ENCODE measurements at regions not wholly inside any gene's neighbourhood (a gene's known extent, or its start where the extent isn't known, plus 50 kb on each side); places are given as distances from the start of the nearest gene placed in this dataset.
"Not testable (repeated sequence)": the region's sequence is repeated elsewhere in the genome, so short reads cannot be mapped to it uniquely, and the experiment has no call there.

DNA sequence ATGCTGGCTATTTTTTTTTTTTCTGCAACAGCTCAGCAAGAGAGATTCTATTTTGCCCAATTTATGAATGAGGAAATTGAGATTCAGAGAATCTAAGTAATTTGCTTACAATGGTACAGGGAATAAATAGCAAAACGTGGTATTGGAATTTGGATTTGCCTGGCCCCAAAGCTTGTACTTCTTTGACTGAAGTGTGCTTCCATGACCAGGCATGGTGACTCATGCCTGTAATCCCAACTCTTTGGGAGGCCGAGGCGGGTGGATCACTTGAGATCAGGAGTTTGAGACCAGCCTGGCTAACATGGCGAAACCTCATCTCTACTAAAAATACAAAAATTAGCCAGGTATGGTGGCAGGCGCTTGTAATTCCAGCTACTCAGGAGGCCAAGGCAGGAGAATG lies 591.1 kb downstream of the CSNK1G3 start:
- H3K27ac ChIP-seq (ENCODE audit: low read length); H3K4me1 ChIP-seq (ENCODE audit: control insufficient read depth, insufficient read depth, low read length); H3K36me3 ChIP-seq (ENCODE audit: control insufficient read depth, insufficient read depth, low read length); DNase-seq; H3K9me3 ChIP-seq (replicated peaks; ENCODE audit: control insufficient read depth, low read depth, low read length); H3K27me3 ChIP-seq (ENCODE audit: control insufficient read depth, insufficient read depth, low read length); H3K4me3 ChIP-seq (ENCODE audit: low read length): not testable (repeated sequence)
- WGBS (ENCODE audit: insufficient coverage): 63% methylated on average over 1 of the region's 5 CpGs

DNA sequence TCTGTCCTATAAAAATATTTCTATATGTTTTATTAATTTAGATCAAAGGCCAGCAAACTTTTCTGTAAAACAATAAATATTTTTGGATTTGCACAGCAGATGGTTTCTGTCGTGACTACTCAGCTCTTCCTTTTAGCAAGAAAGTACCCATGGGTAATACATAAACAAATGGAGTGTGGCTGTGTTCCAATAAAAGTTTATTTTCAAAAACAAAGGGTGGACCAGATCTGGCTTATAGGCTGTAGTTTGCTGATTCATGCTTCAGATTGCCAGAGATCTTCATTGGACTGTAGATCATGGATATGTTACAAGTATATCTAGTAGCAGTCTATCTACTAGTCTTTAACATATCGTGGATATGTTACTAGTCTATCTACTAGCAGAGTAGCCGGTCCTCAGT lies 590.5 kb downstream of the CSNK1G3 start:
- H3K9me3 ChIP-seq (replicated peaks; ENCODE audit: control insufficient read depth, low read depth, low read length): no peaks in the 10 kb centered on the region
- DNase-seq: peak; percentile 49
- no peaks in the 10 kb centered on the region for H3K4me1 ChIP-seq (ENCODE audit: control insufficient read depth, insufficient read depth, low read length)
- H3K27me3 ChIP-seq (ENCODE audit: control insufficient read depth, insufficient read depth, low read length): no peaks in the 10 kb centered on the region
- H3K27ac ChIP-seq (ENCODE audit: low read length): no peak overlapping the region
- no CpG with 5 or more reads among the region's 3 CpGs for WGBS (ENCODE audit: insufficient coverage)
- H3K4me3 ChIP-seq (ENCODE audit: low read length): no peak overlapping the region
- no peaks in the 10 kb centered on the region for H3K36me3 ChIP-seq (ENCODE audit: control insufficient read depth, insufficient read depth, low read length)

DNA sequence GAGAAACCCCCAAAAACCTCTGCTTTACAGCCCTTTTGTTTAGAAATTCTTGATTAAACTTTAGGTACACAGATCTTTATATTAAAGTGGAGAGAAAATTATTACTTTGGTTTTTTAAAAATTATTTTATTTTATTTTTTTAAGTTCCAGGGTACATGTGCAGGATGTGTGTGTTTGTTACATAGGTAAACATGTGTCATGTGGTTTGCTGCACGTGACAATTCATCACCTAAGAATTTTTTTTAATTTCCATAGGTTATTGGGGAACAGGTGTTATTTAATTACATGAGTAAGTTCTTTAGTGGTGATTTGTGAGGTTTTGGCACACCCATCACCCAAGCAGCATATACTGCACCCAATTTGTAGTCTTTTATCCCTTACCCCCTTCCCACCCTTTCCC lies 581.7 kb downstream of the CSNK1G3 start:
- H3K36me3 ChIP-seq (ENCODE audit: control insufficient read depth, insufficient read depth, low read length): no peaks in the 10 kb centered on the region
- no peak for DNase-seq
- H3K27me3 ChIP-seq (ENCODE audit: control insufficient read depth, insufficient read depth, low read length): no peaks in the 10 kb centered on the region
- H3K4me3 ChIP-seq (ENCODE audit: low read length): no peak overlapping the region
- H3K27ac ChIP-seq (ENCODE audit: low read length): no peak overlapping the region
- no peaks in the 10 kb centered on the region for H3K4me1 ChIP-seq (ENCODE audit: control insufficient read depth, insufficient read depth, low read length)
- WGBS (ENCODE audit: insufficient coverage): no CpG with 5 or more reads among the region's 1 CpG
- H3K9me3 ChIP-seq (replicated peaks; ENCODE audit: control insufficient read depth, low read depth, low read length): no peaks in the 10 kb centered on the region

DNA sequence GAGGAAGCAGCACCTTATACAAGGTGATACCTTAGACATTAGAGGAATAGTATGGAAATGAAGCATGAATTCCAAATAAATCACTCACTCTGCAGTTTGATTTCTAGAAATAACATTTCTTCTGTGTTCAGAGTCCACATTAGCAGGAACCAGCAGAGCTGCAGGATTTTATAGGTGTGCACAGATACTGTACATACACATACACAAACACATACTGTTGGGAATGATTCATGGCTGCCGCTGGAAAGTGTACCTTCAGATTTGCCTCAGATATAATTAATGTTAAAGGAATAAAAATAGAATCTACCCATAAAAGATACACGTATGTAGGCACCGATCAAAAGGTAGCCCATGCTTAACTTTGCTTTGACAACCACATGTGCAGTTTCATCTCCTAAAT lies 578.1 kb downstream of the CSNK1G3 start:
- WGBS (ENCODE audit: insufficient coverage): 100% methylated on average over 2 of the region's 3 CpGs
- Histone ChIP-seq H3K27ac (ENCODE audit: low read length) (no peak overlapping the region), H3K9me3 (replicated peaks; ENCODE audit: control insufficient read depth, low read depth, low read length) (no peaks in the 10 kb centered on the region), H3K4me1 (ENCODE audit: control insufficient read depth, insufficient read depth, low read length) (no peaks in the 10 kb centered on the region), H3K27me3 (ENCODE audit: control insufficient read depth, insufficient read depth, low read length) (no peaks in the 10 kb centered on the region), H3K4me3 (ENCODE audit: low read length) (no peak overlapping the region), H3K36me3 (ENCODE audit: control insufficient read depth, insufficient read depth, low read length) (no peaks in the 10 kb centered on the region)
- no peak for DNase-seq

DNA sequence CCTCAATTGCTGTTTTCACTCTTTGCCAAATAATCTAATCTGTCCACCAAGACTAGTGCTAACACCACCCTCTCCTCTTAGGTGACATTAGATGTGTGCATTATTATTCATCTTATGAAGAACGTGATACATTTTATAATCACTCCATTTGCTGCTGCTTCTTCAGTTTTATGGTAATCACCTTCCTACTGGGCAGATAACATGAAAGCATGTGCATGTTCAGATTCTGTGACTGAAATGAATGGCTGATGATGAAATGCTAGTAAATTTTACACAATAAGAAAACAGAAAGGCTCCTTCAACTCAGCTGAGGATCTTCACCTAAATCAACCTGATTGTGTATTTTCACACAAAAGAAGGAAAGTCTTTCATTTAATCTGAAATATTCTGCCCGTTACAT lies 577.6 kb downstream of the CSNK1G3 start:
- H3K36me3 ChIP-seq (ENCODE audit: control insufficient read depth, insufficient read depth, low read length): no peaks in the 10 kb centered on the region
- no peaks in the 10 kb centered on the region for H3K9me3 ChIP-seq (replicated peaks; ENCODE audit: control insufficient read depth, low read depth, low read length)
- H3K4me1 ChIP-seq (ENCODE audit: control insufficient read depth, insufficient read depth, low read length): no peaks in the 10 kb centered on the region
- no peak for DNase-seq
- no peak overlapping the region for H3K4me3 ChIP-seq (ENCODE audit: low read length)
- WGBS (ENCODE audit: insufficient coverage): no CpG with 5 or more reads among the region's 2 CpGs
- H3K27ac ChIP-seq (ENCODE audit: low read length): no peak overlapping the region
- no peaks in the 10 kb centered on the region for H3K27me3 ChIP-seq (ENCODE audit: control insufficient read depth, insufficient read depth, low read length)

DNA sequence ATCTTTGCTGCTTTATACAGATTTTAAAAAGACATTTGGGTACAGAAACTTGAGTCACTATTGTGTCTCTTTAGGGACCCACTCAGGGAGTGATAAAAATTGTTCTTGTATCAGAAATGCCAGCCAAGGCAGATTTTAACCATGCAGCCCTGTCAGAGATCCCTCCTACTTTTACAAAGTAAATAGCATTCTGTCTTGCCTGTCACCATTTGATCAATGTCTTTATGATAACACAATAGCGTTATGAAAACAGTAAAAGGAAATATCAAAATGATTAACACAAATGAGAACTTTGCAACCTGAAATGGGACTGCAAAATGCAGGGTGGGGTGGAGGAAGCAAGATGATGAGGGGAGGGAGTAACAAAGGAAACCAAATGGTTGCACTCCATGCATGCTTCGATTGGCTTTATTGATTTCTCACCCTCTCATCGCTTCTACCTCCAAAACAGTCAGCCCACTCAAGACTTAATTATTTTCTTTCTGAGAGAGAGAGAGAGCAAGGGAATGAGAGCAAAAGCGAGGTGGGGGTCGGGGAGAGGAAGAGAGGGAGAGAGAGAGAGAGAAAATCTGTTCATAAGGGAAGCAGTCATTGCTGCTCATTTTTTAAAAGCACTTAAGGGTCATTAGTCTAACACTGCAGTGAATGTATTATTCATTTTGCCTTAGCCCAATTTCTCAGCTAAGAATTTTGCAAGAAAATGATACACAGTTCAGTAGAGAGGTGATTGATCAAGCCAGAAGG lies 576.5 kb downstream of the CSNK1G3 start:
- H3K27me3 ChIP-seq (ENCODE audit: control insufficient read depth, insufficient read depth, low read length): no peaks in the 10 kb centered on the region
- no peaks in the 10 kb centered on the region for H3K9me3 ChIP-seq (replicated peaks; ENCODE audit: control insufficient read depth, low read depth, low read length)
- no CpG with 5 or more reads among the region's 5 CpGs for WGBS (ENCODE audit: insufficient coverage)
- no peaks in the 10 kb centered on the region for H3K36me3 ChIP-seq (ENCODE audit: control insufficient read depth, insufficient read depth, low read length)
- H3K4me3 ChIP-seq (ENCODE audit: low read length): no peak overlapping the region
- no peak overlapping the region for H3K27ac ChIP-seq (ENCODE audit: low read length)
- no peak for DNase-seq
- H3K4me1 ChIP-seq (ENCODE audit: control insufficient read depth, insufficient read depth, low read length): no peaks in the 10 kb centered on the region

DNA sequence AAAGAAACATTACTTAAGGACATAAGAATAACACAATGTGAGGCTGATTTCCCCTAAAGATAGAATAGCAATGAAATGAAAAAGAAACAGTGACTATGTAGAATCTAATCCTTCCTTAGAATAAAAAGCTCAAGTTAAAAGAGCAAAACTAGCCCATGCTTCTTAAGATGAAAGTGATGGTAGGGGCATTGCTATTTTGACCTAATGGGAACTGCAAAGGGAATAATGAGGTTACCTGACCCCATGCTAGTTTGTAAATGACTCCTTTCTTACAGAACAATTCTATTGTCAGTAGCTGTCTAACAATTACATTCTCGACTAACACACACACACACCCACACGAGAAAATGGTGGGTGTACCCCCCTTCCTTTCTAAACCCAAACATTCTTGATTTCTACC lies 575.8 kb downstream of the CSNK1G3 start:
- no CpG with 5 or more reads among the region's 2 CpGs for WGBS (ENCODE audit: insufficient coverage)
- H3K36me3 ChIP-seq (ENCODE audit: control insufficient read depth, insufficient read depth, low read length): no peaks in the 10 kb centered on the region
- no peaks in the 10 kb centered on the region for H3K4me1 ChIP-seq (ENCODE audit: control insufficient read depth, insufficient read depth, low read length)
- no peaks in the 10 kb centered on the region for H3K9me3 ChIP-seq (replicated peaks; ENCODE audit: control insufficient read depth, low read depth, low read length)
- H3K27me3 ChIP-seq (ENCODE audit: control insufficient read depth, insufficient read depth, low read length): no peaks in the 10 kb centered on the region
- no peak overlapping the region for H3K4me3 ChIP-seq (ENCODE audit: low read length)
- DNase-seq: no peak
- H3K27ac ChIP-seq (ENCODE audit: low read length): no peak overlapping the region

DNA sequence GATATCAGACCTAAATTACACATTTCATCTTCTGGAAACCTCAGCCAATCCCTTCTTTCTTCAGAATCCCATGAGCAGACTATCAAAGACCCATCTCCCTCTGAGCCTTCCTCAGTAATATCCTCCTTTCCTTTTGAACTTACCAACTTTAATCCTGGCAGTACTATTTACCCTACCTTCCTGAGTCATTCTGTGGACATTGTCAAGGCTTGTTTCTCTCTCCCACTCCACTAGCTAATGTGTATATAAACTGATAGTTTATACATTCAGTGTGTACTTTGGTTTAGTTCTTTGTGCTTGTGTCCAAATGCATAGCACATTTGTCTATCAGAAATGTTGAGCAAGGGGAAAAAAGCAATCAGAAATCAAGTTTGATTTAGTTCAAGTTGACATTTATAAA lies 568.3 kb downstream of the CSNK1G3 start:
- Histone ChIP-seq H3K4me1 (ENCODE audit: control insufficient read depth, insufficient read depth, low read length) (no peaks in the 10 kb centered on the region), H3K9me3 (replicated peaks; ENCODE audit: control insufficient read depth, low read depth, low read length) (no peaks in the 10 kb centered on the region), H3K4me3 (ENCODE audit: low read length) (no peak overlapping the region), H3K36me3 (ENCODE audit: control insufficient read depth, insufficient read depth, low read length) (no peaks in the 10 kb centered on the region), H3K27ac (ENCODE audit: low read length) (no peak overlapping the region), H3K27me3 (ENCODE audit: control insufficient read depth, insufficient read depth, low read length) (no peaks in the 10 kb centered on the region)
- DNase-seq: no peak

DNA sequence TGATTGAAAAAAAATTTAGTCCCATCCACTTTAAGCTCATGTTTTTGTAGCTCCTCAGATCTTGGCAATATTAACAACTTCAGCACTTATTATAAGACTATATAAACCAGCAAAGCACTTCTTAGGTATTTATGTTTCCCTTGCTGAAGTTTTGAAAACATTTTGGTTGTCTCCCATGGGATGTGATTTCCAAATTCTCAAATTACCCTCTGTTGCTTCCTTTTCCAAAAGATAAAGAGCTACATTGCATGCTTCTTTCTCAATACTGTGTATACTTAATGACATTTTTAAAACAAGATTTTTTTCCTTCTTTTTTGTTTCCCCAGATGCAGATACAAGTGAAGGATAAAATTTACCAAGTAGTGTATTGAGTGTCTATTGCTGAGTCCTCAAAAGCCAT lies 567.1 kb downstream of the CSNK1G3 start:
- Histone ChIP-seq H3K27me3 (ENCODE audit: control insufficient read depth, insufficient read depth, low read length) (no peaks in the 10 kb centered on the region), H3K27ac (ENCODE audit: low read length) (no peak overlapping the region), H3K4me3 (ENCODE audit: low read length) (no peak overlapping the region), H3K36me3 (ENCODE audit: control insufficient read depth, insufficient read depth, low read length) (no peaks in the 10 kb centered on the region), H3K9me3 (replicated peaks; ENCODE audit: control insufficient read depth, low read depth, low read length) (no peaks in the 10 kb centered on the region), H3K4me1 (ENCODE audit: control insufficient read depth, insufficient read depth, low read length) (no peaks in the 10 kb centered on the region)
- DNase-seq: peak; percentile 13

DNA sequence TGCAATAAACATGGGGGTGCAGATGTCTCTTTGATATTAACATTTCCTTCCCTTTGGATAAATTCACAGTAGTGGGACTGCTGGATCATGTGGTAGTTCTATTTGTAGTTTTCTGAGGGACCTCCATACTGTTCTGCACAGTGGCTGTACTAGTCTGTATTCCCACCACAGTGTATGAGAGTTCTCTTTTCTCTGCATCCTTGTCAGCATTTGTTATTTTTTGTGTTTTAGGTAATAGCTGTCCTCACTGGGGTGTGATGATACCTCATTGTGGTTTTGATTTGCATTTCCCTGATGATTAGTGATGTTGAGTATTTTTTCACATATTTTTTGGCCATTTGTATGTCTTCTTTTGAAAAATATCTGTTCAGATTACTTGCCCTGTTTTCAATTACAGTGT lies 562.5 kb downstream of the CSNK1G3 start:
- Histone ChIP-seq H3K27ac (ENCODE audit: low read length) (no peak overlapping the region), H3K9me3 (replicated peaks; ENCODE audit: control insufficient read depth, low read depth, low read length) (no peaks in the 10 kb centered on the region), H3K4me1 (ENCODE audit: control insufficient read depth, insufficient read depth, low read length) (no peaks in the 10 kb centered on the region), H3K4me3 (ENCODE audit: low read length) (no peak overlapping the region), H3K36me3 (ENCODE audit: control insufficient read depth, insufficient read depth, low read length) (no peaks in the 10 kb centered on the region), H3K27me3 (ENCODE audit: control insufficient read depth, insufficient read depth, low read length) (no peaks in the 10 kb centered on the region)
- no peak for DNase-seq

DNA sequence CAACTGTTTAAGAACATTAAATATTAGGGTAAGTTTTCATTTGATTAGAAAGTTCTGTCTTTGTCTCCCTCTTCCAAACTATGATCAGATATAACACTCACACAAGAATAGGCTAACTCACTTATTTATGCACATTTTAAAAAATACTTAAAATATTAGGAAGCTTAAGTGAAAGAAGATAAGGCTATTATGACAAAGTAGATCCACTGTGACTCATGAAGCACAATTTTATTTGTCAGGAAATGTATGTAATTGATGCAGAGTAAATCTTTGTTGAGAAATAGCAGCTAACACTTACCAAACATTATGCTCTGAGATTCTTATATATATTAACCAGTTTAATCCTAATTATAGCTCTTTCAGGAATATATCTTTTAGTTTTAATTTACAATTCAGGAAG lies 560.6 kb downstream of the CSNK1G3 start:
- Histone ChIP-seq H3K27ac (ENCODE audit: low read length) (no peak overlapping the region), H3K36me3 (ENCODE audit: control insufficient read depth, insufficient read depth, low read length) (no peaks in the 10 kb centered on the region), H3K27me3 (ENCODE audit: control insufficient read depth, insufficient read depth, low read length) (no peaks in the 10 kb centered on the region), H3K9me3 (replicated peaks; ENCODE audit: control insufficient read depth, low read depth, low read length) (no peaks in the 10 kb centered on the region), H3K4me3 (ENCODE audit: low read length) (no peak overlapping the region), H3K4me1 (ENCODE audit: control insufficient read depth, insufficient read depth, low read length) (no peaks in the 10 kb centered on the region)
- DNase-seq: no peak

Data from muscle of leg (tissue), 3 donors.